DND-41 (cell line): ENCODE measurements at regions not wholly inside any gene's neighbourhood (a gene's known extent, or its start where the extent isn't known, plus 50 kb on each side); places are given as distances from the start of the nearest gene placed in this dataset.

Source experiments
- ATAC-seq: fragments of 200-7000 bp; cut with Tn5 transposase; 3 replicates; pipeline ENCODE4 v1.9.1; 2021; ENCODE audit warnings: low read depth; ENCODE audit not compliant: insufficient read depth
- DNase-seq: peaks from one replicate; pipeline ENCODE4 v3.0.0-alpha.2; 2020
- H2AFZ ChIP-seq: 2 replicates; pipeline ENCODE4 v1.6.0; 2012; ENCODE audit warnings: low read depth, low read length
- H3K27ac ChIP-seq: 2 replicates; pipeline ENCODE4 v1.5.1; 2012; ENCODE audit warnings: low read length, inconsistent platforms
- H3K27me3 ChIP-seq: fragments of 200-600 bp; sonication (generic); 2 replicates; pipeline ENCODE4 v1.6.0; 2012; ENCODE audit warnings: low read length, mild to moderate bottlenecking, inconsistent platforms; ENCODE audit not compliant: insufficient read depth, poor library complexity
- H3K36me3 ChIP-seq: 2 replicates; pipeline ENCODE4 v1.5.1; 2012; ENCODE audit warnings: low read length, inconsistent platforms; ENCODE audit not compliant: insufficient read depth
- H3K4me1 ChIP-seq: 2 replicates; pipeline ENCODE4 v1.5.1; 2012; ENCODE audit warnings: mild to moderate bottlenecking, low read length; ENCODE audit not compliant: insufficient read depth
- H3K4me2 ChIP-seq: 2 replicates; pipeline ENCODE4 v1.6.0; 2012; ENCODE audit warnings: mild to moderate bottlenecking, moderate library complexity, low read length, inconsistent platforms; ENCODE audit not compliant: insufficient read depth
- H3K4me3 ChIP-seq, 2 experiments: fragments of 200-600 bp in 1 of 2; shearing (Covaris generic) in 1 of 2; 2 replicates each; pipeline ENCODE4 v1.5.1; 2012 to 2016; ENCODE audit warnings: inconsistent platforms in 2 of 2, low read length in 2 of 2, mild to moderate bottlenecking in 2 of 2, low read depth in 1 of 2, moderate library complexity in 1 of 2
- H3K79me2 ChIP-seq: 2 replicates; pipeline ENCODE4 v1.6.0; 2012; ENCODE audit warnings: low read length, inconsistent platforms; ENCODE audit not compliant: insufficient read depth
- H3K9ac ChIP-seq: 2 replicates; pipeline ENCODE4 v1.6.0; 2012; ENCODE audit warnings: low read depth, mild to moderate bottlenecking, inconsistent platforms, low read length, moderate library complexity
- H3K9me3 ChIP-seq: 2 replicates; pipeline ENCODE4 v1.5.1; 2012; ENCODE audit warnings: low read length, moderate library complexity, mild to moderate bottlenecking, inconsistent platforms; ENCODE audit not compliant: insufficient read depth, severe bottlenecking
- H4K20me1 ChIP-seq: 2 replicates; pipeline ENCODE4 v1.6.0; 2012; ENCODE audit warnings: low read length; ENCODE audit not compliant: insufficient read depth
- EZH2 ChIP-seq: IDR thresholded peaks from 3 replicates; pipeline ENCODE4 v1.6.1; 2012; ENCODE audit warnings: borderline replicate concordance, low read depth, mild to moderate bottlenecking, moderate library complexity, low read length, inconsistent platforms; ENCODE audit not compliant: severe bottlenecking
- TF ChIP-seq, protein P1 (sequence below): IDR thresholded peaks from 2 replicates; pipeline ENCODE4 v1.5.1; 2012; ENCODE audit warnings: borderline replicate concordance, low read length, moderate library complexity, mild to moderate bottlenecking; ENCODE audit not compliant: poor library complexity, severe bottlenecking; ENCODE audit errors: extremely low read depth

DNA sequence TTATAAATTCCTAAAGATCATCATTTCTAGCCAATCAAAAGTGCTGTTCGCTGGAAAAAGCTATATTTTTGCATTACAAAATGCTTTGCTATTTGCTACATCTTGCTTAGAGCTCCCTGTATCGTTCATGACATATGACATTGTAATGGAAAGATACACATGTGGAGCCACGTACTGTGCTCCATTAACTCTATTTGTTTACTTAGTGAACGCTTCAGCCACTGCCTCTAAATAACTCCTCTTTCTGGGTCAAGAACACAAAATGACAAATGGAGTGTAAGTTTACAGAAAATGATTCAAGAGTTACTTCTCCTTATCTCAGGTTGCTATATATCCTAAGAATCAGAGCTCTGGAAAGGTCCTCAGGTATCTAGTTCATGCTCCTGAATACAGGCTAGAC, 329.1 kb upstream of the SMIM31 start:
- DNase-seq (no peak), ATAC-seq (no peak)
- H3K4me2 ChIP-seq: no peak overlapping the region
- no peaks in the 10 kb centered on the region for H3K4me1 ChIP-seq
- no peak overlapping the region for H3K4me3 ChIP-seq
- H4K20me1 ChIP-seq: no peaks in the 10 kb centered on the region
- H3K9me3 ChIP-seq: no peaks in the 10 kb centered on the region
- no peak overlapping the region for H3K27ac ChIP-seq
- no peaks in the 10 kb centered on the region for H3K79me2 ChIP-seq
- no peak overlapping the region for H3K9ac ChIP-seq
- H3K36me3 ChIP-seq: no peaks in the 10 kb centered on the region
- no peak overlapping the region for H2AFZ ChIP-seq
- TF ChIP-seq EZH2: no peak
- TF ChIP-seq, protein P1, sequence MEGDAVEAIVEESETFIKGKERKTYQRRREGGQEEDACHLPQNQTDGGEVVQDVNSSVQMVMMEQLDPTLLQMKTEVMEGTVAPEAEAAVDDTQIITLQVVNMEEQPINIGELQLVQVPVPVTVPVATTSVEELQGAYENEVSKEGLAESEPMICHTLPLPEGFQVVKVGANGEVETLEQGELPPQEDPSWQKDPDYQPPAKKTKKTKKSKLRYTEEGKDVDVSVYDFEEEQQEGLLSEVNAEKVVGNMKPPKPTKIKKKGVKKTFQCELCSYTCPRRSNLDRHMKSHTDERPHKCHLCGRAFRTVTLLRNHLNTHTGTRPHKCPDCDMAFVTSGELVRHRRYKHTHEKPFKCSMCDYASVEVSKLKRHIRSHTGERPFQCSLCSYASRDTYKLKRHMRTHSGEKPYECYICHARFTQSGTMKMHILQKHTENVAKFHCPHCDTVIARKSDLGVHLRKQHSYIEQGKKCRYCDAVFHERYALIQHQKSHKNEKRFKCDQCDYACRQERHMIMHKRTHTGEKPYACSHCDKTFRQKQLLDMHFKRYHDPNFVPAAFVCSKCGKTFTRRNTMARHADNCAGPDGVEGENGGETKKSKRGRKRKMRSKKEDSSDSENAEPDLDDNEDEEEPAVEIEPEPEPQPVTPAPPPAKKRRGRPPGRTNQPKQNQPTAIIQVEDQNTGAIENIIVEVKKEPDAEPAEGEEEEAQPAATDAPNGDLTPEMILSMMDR: no peak
- no peaks in the 10 kb centered on the region for H3K27me3 ChIP-seq

DNA sequence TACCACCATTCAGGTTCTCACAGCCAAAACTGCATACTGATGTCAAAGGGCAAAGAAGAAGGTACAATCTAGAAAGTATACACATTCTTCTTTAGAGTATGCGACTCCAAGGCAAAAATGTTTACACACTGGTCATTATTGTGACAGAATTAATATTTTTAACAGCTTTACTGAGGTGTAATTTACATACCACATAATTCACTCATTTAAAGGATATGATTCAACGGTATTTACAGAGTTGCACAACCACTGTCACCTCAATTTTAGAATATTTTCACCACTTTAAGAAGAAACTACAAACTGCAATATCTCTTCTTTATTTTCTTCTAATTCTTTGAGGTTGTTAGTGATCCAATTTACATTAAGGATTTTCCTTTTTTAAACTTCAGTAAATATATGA, 325.4 kb upstream of the SMIM31 start:
- Histone ChIP-seq H3K27me3 (no peaks in the 10 kb centered on the region), H3K9ac (no peak overlapping the region), H3K4me1 (no peaks in the 10 kb centered on the region), H3K36me3 (no peaks in the 10 kb centered on the region), H4K20me1 (no peaks in the 10 kb centered on the region), H3K4me2 (no peak overlapping the region), H2AFZ (no peak overlapping the region), H3K79me2 (no peaks in the 10 kb centered on the region), H3K4me3 (no peak overlapping the region), H3K9me3 (no peaks in the 10 kb centered on the region), H3K27ac (no peak overlapping the region)
- TF ChIP-seq EZH2: no peak
- DNase-seq (no peak), ATAC-seq (no peak)

DNA sequence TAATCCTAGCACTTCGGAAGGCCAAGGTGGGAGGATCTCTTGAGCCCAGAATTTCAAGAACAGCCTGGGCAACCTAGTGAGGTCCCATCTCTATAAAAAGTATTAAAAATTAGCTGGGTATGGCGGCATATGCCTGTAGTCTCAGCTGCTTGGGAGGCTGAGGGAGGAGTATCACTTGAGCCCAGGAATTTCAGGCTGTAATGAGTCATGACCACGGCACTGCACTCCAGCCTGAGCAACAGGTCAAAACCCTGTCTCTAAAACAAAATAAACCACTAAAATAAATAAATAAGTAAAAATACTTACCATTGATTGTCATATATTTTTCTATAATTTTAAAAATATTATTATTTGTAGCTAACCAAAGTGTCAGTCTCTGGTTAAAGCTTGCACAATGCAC, 315.6 kb upstream of the SMIM31 start:
- Histone ChIP-seq H3K4me1 (no peaks in the 10 kb centered on the region), H3K27me3 (no peaks in the 10 kb centered on the region), H3K9me3 (no peaks in the 10 kb centered on the region), H3K79me2 (no peaks in the 10 kb centered on the region), H3K36me3 (no peaks in the 10 kb centered on the region), H3K4me3 (no peak overlapping the region), H2AFZ (no peak overlapping the region), H4K20me1 (no peaks in the 10 kb centered on the region), H3K27ac (no peak overlapping the region), H3K4me2 (no peak overlapping the region), H3K9ac (no peak overlapping the region)
- no peak for ATAC-seq
- TF ChIP-seq, protein P1: no peak
- no peak for TF ChIP-seq EZH2
- DNase-seq: no peak

DNA sequence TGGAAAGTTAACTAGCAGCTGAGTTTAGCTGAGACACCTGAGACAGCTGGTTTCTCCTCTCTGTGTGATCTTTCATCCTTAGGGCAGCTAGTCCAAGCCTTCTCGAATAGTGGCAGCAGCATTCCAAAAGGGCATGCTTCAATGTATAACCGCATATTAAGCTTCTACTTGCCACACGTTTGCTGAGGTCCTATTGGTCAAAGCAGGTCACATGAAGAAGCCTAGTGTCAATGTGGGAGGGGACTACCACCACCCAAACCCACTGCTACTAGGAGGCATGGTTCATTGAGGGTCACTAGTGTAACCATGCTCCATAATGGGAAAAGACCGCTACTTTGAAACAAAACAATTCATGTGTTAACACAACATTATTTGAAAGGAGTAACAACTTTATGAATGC, 314.9 kb upstream of the SMIM31 start:
- Histone ChIP-seq H2AFZ (no peak overlapping the region), H4K20me1 (no peaks in the 10 kb centered on the region), H3K4me3 (no peak overlapping the region), H3K4me2 (no peak overlapping the region), H3K79me2 (no peaks in the 10 kb centered on the region), H3K36me3 (no peaks in the 10 kb centered on the region), H3K9ac (no peak overlapping the region), H3K9me3 (no peaks in the 10 kb centered on the region), H3K4me1 (no peaks in the 10 kb centered on the region), H3K27me3 (no peaks in the 10 kb centered on the region), H3K27ac (no peak overlapping the region)
- DNase-seq (no peak), ATAC-seq (no peak)
- no peak for TF ChIP-seq EZH2
- TF ChIP-seq, protein P1: no peak
